SK-N-MC (cell line): ENCODE measurements at regions not wholly inside any gene's neighbourhood (a gene's known extent, or its start where the extent isn't known, plus 50 kb on each side); places are given as distances from the start of the nearest gene placed in this dataset.

Source experiments
- DNase-seq: peaks from one replicate; pipeline ENCODE4 v3.0.0-alpha.2; 2011; ENCODE audit warnings: low read depth, low spot score
- H3K27ac ChIP-seq: fragments of 200-600 bp; sonication (generic); 2 replicates; pipeline ENCODE4 v1.5.1; 2016; ENCODE audit warnings: mixed run types
- H3K36me3 ChIP-seq: fragments of 200-600 bp; sonication (generic); 2 replicates; pipeline ENCODE4 v1.6.1; 2017; ENCODE audit warnings: antibody characterized with exemption, low read length, mixed read lengths; ENCODE audit not compliant: insufficient read depth
- H3K4me3 ChIP-seq: fragments of 200-600 bp; sonication (generic); 2 replicates; pipeline ENCODE4 v1.5.1; 2016
- H3K9ac ChIP-seq: fragments of 200-600 bp; sonication (generic); 2 replicates; pipeline ENCODE4 v1.8.0; 2017; ENCODE audit warnings: mixed run types, mixed read lengths; ENCODE audit not compliant: insufficient read length
- H3K9me3 ChIP-seq: fragments of 200-600 bp; sonication (generic); 2 replicates; pipeline ENCODE4 v1.6.1; 2017; ENCODE audit warnings: low read depth, mild to moderate bottlenecking, antibody characterized with exemption, low read length, moderate library complexity, mixed read lengths
- EZH2 ChIP-seq: fragments of 200-600 bp; sonication (generic); IDR thresholded peaks from one replicate; pipeline ENCODE4 v1.6.1; 2017; ENCODE audit warnings: antibody characterized with exemption
- FOXP2 ChIP-seq: optimal IDR thresholded peaks from 2 replicates; pipeline ENCODE3; 2011; ENCODE audit warnings: mild to moderate bottlenecking, moderate library complexity; ENCODE audit not compliant: insufficient read depth; ENCODE audit errors: extremely low read length, control extremely low read depth
- POLR2AphosphoS5 ChIP-seq: IDR thresholded peaks from 2 replicates; pipeline ENCODE4 v1.6.1; 2012; ENCODE audit warnings: mild to moderate bottlenecking, low read depth, low read length, borderline replicate concordance

- no peaks in the 10 kb centered on the region for H3K9me3 ChIP-seq
- DNase-seq: no peak
- TF ChIP-seq EZH2: no peak
- TF ChIP-seq POLR2AphosphoS5: no peak
- TF ChIP-seq FOXP2: no peak
- H3K4me3 ChIP-seq: no peak overlapping the region
- H3K27ac ChIP-seq: no peak overlapping the region
- no peak overlapping the region for H3K9ac ChIP-seq
- no peaks in the 10 kb centered on the region for H3K36me3 ChIP-seq
Observed at GRCh38 chr17:68184816-68185436, 62.9 kb upstream of the AMZ2 start.

GRCh38 chr17:68185820-68186219 is 62.0 kb upstream of the AMZ2 start:
- H3K27ac ChIP-seq: no peak overlapping the region
- H3K36me3 ChIP-seq: no peaks in the 10 kb centered on the region
- no peak for TF ChIP-seq FOXP2
- TF ChIP-seq POLR2AphosphoS5: no peak
- no peak for TF ChIP-seq EZH2
- no peaks in the 10 kb centered on the region for H3K9me3 ChIP-seq
- DNase-seq: no peak
- no peak overlapping the region for H3K9ac ChIP-seq
- no peak overlapping the region for H3K4me3 ChIP-seq

GRCh38 chr17:68190495-68190894 is 57.3 kb upstream of the AMZ2 start:
- TF ChIP-seq EZH2: no peak
- TF ChIP-seq FOXP2: no peak
- H3K9me3 ChIP-seq: no peaks in the 10 kb centered on the region
- H3K9ac ChIP-seq: no peak overlapping the region
- DNase-seq: no peak
- H3K4me3 ChIP-seq: no peak overlapping the region
- no peak overlapping the region for H3K27ac ChIP-seq
- no peaks in the 10 kb centered on the region for H3K36me3 ChIP-seq

DNA sequence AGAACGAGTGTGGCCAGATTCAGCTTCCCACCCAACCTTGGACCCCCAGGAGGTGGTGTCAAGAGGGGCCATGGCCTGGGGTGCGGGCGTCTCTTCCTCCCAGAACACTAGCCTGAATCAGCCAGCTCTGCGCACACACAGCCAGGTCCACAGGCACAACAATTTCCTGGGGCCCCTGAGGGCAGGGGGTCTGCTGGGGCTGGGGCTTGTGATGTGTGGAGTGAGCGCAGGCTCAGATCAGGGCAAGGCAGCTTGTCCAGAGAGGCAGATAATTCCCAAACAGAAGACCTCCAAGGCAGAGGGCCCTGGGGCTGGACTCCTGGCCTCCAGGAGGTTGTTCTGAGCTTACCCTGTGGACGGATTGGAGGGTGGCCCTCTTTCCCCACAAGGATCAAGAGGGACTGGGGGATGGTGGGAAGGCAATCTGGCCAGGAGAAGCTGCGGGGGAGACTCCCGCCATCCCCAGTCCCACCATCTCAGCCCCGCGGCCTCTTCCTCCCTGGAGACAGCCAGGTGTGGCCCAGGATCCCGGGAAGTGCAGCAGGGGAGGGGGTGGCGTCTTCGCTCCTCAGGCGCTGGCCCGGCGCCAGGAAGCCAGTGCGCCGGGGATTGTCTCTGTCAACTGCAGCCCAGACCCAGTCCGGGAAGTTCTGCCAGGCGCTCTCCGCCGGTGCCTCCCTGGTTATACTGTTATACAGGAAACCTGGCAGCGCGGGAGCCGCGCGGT is 52.0 kb upstream of the AMZ2 start:
- TF ChIP-seq EZH2 (no peak), POLR2AphosphoS5 (no peak), FOXP2 (no peak)
- Histone ChIP-seq H3K27ac (no peak overlapping the region), H3K4me3 (peak overlapping the region; percentile 64), H3K9ac (no peak overlapping the region), H3K9me3 (no peaks in the 10 kb centered on the region), H3K36me3 (no peaks in the 10 kb centered on the region)
- DNase-seq: no peak

GRCh38 chr17:68196394-68197090 is 51.3 kb upstream of the AMZ2 start:
- DNase-seq: no peak
- Histone ChIP-seq H3K4me3 (peak overlapping the region; percentile 69), H3K36me3 (no peaks in the 10 kb centered on the region), H3K9me3 (no peaks in the 10 kb centered on the region), H3K27ac (no peak overlapping the region), H3K9ac (no peak overlapping the region)
- TF ChIP-seq FOXP2 (no peak), EZH2 (no peak), POLR2AphosphoS5 (no peak)

DNA sequence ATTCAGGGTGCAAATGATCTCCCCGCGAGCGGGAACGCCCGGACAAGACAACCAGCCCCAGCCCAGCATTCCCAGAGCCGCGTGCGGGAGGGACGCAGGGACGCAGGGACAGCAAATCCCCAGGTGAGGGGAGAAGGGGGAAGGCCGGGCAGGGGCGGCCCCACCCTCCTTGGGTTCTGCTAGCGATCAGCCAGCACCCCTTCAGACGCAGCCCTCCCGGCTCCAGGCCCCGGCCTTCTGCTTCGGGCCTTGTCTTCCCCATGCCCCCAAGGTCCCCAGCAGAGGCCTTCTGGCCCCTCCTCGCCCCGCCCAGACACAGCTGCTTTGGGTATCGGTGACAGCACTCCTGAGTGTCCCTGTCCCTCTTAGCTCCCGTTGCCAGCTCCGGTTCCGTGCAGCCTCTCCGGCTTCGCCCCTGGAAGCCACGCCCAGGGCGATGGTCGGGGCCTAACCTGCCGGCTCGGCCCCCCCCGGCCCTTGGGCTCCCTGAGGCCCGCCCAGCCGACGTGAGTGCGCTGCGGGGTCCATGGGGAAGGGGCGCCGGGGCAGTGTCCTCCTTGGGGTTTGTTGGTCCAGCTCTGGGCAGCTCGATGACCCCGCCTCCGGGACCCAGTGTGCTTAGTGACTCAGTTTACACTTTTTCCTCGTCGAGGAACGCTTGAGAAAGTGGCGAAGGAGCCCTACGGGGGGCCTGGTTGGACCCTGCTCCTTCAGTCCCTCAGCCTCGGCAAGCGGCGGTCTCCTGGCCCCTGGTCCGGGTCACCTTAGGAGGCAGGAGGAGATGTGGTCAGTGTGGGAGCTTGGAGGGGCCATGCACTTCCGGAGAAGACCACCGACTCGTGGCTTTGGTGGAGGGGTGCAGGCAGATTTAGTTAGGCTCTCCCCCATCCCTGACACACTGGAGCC is 50.5 kb upstream of the AMZ2 start:
- H3K4me3 ChIP-seq: peak overlapping the region; percentile 69
- TF ChIP-seq FOXP2 (no peak), POLR2AphosphoS5 (no peak), EZH2 (no peak)
- no peak for DNase-seq

GRCh38 chr17:68197997-68198930 is 49.6 kb upstream of the AMZ2 start:
- no peak for TF ChIP-seq FOXP2
- TF ChIP-seq POLR2AphosphoS5: no peak
- TF ChIP-seq EZH2: no peak
- Histone ChIP-seq H3K36me3 (no peaks in the 10 kb centered on the region), H3K4me3 (peak overlapping the region; percentile 61; the same call in 1 of the 2 replicates), H3K27ac (no peak overlapping the region), H3K9me3 (no peaks in the 10 kb centered on the region), H3K9ac (no peak overlapping the region)
- no peak for DNase-seq

More for the DNA sequence above, 50.5 kb upstream of the AMZ2 start:
- Histone ChIP-seq H3K27ac (no peak overlapping the region), H3K9me3 (no peaks in the 10 kb centered on the region), H3K36me3 (no peaks in the 10 kb centered on the region), H3K9ac (no peak overlapping the region)
